NCI-H510A treated with DMSO at 0.1 percent for 48 hours (cell line): ENCODE measurements at regions not wholly inside any gene's neighbourhood (a gene's known extent, or its start where the extent isn't known, plus 50 kb on each side); places are given as distances from the start of the nearest gene placed in this dataset.
A peak's percentile ranks its signal among the peaks of the same experiment; 100 is the strongest.

Source experiments
- DNase-seq: peaks from one replicate; lab custom pipeline; 2025; lab: John Stamatoyannopoulos, UW

DNA sequence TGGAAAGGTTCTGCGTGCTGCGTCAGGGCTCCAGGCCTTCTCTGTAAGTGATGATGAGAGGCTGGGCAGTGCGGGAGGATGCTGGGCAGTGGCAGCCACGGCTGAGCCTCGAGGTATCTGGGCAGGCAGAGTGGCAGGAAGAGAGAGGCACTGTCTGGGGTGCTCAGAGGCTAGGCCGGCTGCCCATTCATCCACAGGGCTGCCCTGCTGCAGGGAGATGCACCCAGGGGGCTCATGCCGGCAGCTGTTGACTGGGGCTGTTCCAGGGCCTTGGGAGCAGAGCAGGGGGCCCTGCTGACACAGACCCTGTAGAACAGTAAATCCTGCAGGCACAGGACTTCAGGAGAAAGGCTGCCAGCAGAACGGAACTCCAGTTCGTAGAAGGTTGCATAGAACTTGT, 88.8 kb downstream of the BOD1 start:
- no peak for DNase-seq

DNA sequence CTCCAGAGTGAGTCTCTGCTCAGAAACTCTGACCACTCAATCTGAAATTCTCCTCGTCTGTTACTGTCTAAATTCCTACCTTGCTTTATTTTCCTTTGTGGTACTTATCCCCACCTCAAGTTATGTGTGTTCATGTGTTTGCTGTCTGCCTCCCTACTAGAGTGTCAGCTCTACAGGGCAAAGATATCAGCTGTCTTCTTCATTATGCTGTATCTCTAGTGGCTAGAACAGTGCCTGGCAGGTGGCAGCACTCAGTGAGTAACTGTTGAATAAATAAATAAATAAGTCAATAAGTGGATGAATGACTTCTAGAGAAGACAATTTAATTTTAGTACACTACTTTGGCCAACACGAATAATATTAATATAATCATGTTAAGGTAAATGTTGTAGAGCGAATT, 92.3 kb downstream of the BOD1 start:
- no peak for DNase-seq

DNA sequence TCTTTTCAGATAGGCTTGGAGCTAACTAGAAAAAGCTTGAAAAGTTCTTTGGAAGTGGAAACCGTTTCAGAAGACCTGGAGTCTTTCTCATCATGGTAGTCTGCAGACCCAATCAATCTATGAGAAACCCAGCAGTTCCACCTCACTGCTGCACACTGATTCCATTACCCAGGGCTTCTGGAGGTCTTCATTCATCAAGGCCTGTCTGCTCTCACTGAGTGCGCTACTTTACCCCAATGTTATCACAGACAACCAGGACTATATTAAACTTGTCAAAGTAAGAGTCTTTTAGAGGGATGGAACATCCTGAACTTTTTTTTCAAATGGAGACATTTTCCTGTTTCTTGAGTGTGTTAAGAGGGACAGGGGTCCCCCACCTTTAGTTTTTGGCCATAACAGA, 93.1 kb downstream of the BOD1 start:
- no peak for DNase-seq

DNA sequence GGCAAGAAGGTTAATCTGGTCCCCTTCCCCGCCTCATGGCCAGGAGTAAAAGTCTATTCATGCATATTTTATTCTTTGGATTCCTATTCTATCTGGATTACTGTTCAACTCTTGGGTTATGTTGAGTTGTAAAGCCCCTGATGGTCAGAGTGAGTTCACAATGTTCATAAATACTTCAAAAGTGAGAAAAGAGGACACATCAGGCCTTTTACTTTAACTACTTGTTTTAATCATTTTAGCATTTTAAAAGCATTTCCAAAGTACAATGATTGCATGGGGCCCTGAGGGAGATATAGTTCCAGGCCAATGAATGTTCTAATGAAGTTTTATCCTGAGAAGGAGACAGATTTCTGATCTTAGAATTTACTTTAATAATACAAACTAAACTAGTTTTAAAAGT, 93.9 kb downstream of the BOD1 start:
- no peak for DNase-seq

DNA sequence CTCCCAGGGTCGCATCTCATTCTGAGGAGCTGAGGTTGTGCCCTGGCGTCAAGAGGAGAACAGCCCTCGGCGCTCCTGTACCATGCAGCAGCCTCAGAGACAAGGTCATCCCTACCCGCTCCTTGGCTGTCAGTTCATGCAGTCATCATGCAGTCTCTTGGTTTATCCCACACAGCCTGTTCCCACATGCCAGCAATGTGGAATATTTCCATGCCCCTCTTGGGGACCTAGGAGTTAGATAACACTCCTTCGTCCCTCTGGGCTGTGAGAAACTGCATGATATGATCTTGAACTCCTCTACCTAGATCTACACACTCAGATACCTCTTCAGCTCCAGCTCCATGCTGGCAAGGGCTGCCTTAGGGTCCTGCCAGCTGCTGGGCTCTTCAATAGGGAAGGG, 97.6 kb downstream of the BOD1 start:
- no peak for DNase-seq

DNA sequence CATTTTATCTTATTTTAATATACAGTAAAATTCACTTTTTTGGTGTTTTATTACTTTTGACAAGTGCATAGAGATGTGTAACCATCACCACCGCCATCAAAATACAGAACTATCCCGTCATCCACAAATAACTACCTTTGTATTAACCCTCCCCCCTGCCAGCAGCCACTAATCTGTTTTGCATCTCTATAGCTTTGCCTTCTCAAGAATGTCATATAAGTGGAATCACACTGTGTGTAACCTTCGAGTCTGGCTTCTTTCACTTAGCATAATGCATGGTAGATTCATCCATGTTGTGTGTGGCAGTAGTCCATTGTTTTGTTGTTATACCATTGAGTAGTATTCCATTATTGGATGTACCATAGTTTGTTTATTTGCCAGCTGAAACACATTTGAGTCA, 98.8 kb downstream of the BOD1 start:
- DNase-seq: no peak

DNA sequence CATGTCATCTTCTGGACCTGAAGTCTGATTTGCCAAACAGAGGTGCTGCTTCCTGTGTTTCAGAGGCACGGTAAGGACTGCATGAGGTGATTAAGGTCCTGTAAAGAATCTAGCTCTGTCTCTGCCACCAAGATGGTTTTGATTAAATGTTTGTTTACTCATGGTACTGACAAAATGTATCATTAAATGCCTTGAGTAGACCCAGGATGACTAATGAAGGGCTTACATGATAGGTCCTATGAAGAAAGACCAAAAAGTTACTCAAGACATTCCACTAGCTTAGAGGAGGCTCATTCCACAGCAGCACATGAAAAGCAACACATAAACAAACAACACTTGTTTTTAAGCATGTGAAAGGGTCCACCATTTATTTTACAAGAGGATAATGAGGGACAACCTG, 100.9 kb downstream of the BOD1 start:
- no peak for DNase-seq

DNA sequence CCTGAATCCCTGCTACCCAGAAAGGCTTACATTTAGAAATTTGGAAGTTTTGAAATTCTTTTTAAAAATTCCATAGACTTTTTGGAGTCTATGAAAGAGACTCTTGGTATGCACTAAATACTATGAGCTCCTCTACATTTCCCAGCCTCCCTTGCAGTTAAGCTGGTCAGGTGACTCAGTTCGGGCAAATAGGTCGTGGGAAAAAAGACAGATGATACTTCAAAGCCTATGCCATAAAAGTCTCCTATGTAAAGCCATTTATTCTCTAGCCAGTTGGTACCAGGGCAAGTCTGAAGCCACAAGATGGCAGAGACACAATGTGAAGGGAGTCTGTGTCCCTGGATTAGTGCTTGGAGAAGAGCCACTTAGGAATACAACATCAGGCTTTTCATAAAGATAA, 101.8 kb downstream of the BOD1 start:
- DNase-seq: no peak

DNA sequence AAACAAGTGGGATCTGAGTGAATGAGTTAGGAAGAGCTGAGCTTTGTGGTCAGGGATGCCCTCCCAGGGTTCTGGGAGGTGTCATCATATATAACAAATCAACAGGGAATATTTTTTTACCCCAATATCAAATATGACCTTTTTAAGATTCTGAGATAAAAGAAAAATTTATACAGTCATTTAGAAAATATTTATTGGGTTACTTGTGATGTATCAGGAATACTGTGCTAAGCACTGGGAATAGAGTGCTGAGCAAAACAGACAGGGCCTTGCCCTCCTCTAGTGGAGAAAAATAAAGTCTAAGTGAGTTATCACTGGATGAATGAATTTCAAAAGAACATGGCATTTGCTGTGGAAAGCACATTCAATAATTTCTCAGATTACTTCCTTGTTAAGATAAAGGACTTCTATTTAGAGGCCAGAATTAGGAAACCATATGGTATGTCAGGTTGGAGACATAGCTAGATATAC, 102.9 kb downstream of the BOD1 start:
- no peak for DNase-seq

DNA sequence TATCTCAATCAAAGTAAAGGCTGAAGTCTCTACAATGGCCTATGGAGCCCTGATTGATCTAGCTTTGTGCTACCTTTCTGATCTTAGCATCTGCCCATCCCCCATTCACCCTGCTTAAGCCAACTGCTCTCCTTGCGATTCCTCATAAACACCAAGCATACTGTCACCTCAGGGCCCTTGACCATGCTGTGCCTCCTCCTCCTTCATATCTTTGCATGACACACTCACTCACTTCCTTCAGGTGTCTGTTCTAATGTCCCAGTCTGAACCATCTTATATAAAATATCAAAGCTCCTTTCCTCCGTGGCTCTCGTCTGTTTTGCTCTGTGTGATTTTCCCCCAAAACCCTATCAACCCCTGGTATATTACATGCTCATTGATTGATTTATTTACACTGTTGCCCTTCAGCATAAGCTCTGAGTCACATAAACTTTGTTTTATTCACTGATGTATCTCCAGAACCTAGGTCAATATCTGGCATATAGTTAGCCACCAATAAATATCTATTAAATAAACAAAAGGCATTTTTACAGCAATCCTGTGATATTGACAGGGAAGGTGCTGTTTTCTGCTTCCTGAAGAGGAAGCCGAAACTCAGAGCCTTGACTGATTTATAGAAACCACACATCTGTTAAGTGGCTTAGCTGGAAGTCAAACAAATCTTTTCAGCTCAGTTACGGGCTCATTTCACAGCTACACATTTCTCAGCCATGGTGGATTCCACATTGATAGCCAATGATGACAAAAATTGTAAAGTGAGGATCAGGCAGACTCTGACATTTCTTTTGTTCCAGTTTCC, 103.6 kb downstream of the BOD1 start:
- no peak for DNase-seq

DNA sequence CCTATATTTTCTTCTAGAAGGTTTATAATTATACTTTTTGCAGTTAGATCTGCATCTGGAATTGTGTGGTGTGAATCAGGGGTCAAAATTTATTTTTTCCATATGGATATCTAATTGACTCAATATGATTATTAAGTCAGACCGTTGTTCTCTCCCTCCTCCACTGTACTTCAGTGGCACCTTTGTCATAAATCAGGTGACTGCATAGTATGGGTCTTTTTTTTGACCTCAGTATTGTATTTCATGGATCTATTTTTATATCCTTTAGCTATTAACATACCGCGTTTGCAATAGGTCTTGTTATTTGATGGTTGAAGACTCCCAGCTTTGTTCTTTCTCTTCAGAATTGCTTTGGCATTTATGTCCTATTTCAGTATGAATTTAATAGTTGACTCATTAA, 107.4 kb downstream of the BOD1 start:
- DNase-seq: no peak

DNA sequence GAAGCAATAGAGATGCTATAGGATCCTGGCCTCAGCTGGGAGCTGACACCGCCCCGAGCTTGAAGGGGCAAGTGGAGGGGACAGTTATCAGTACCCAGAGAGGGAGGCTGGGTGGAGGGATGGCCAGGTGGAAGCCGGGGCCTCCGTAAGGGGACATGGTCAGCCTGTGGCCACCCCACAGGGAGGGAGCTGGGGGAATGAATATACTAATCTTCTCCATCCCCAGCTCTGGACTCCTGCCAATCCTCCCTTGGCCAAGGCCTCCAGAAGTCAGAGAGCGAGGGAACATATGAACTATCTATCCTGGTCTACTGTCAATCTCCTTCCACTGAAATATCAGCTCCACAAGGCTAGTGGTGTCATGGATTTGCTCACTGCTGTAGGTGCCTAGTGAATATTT, 109.3 kb downstream of the BOD1 start:
- no peak for DNase-seq

DNA sequence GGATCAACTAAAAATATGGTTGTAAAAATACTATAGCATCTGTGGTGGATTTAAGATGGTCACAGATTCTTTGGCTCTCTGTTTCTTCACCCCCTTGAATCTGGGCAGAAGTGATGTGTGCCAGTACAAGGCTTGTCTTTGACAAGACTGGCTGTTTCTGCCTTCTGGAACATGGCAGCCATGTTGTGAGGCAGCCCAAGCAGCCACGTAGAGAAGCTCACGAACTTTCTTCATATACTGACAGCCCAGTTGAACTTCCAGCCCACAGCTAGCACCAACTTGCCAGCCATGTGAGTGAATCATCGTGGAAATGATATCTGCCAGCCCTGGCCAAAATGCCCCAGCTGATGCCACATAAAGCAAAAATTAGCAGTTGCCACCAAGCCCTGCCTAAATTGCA, 110.8 kb downstream of the BOD1 start:
- no peak for DNase-seq

DNA sequence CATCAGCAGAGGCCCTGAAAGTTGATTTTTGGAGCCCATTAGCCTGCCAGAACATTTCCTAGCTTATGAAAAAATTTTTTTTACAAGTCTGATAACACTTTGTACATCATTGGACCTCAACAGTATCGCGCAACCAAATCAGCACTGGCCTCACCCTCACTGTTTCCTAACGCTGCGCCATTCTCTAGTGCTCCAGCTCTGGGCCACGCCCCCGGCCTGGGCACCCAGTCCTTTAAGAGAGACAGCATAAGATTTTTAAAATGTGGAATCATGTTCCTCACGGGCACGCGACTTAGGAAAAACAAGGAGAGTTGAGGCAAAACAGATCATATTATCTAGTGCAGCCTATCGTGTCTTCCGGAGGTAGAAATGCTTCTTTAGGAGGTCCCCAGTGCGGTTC, 114.5 kb downstream of the BOD1 start:
- no peak for DNase-seq

DNA sequence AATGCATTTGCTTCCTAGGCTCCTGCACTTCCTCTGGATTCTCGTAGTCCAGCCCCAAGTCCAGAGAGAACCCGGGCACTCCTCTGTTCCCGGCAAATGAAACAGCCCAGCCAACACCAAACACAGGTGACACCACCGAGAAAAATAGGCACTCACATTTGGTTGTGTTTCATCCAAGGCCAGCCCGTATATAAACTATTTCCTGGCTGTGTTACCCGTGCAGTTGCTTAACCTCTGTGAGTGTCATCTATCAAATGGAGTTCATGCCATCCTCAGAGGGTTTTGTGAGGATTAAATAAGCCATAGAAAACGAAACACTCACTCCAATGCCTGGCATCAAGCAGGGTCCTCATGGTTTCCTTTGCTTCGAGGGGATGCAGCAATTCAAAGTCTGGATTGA, 115.2 kb downstream of the BOD1 start:
- no peak for DNase-seq

DNA sequence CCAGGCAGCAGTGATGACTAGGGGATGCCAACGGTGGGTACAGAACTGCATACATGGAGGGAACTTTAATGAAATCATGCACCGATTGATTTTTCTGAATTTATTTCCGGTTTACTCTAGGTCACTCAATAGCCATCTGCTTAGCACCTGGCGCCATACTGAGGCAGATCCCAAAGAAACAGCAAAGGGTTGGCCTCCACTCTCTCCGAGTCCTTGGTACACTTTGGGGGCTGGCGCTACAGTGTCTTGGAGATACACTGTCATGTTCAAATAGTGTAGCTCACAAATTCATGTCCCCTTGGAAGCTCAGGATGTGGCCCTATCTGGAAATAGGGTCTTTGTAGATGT, 116.3 kb downstream of the BOD1 start:
- no peak for DNase-seq

DNA sequence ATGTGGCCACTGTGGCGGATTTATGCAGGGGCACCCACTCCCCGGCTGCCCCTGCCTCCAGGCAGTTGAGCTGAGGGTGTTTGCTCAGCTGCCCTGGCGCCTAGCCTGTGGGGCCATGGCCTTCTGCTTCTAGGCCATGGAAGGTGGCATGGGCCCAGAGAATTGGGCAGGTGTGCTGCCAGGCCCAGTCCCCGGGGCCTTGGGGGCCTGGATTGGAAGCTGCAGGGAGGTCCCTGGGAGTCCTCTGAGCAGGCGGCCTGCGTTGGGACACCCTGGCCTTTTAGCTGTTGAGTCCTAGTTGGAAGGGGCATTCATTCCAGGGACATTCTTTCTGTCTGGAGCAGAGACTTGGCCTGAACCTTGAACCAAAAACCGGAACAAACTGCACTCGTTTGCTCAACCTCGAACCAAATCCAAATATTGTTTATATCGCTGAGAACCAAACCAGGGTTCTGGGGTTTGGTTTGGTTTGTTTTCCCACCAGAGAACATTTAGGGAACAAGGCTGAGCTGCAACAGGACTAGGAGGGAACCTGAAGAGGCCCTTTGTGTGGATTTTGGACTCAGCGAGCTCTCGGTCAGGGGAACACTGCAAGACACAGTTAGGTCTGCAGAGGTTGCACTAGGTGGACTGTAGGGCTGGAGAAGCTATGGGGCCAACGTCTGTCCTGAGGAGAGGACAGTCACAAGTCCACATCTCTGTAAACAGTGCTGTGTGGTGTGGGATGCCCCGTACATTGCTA, 116.8 kb downstream of the BOD1 start:
- no peak for DNase-seq

DNA sequence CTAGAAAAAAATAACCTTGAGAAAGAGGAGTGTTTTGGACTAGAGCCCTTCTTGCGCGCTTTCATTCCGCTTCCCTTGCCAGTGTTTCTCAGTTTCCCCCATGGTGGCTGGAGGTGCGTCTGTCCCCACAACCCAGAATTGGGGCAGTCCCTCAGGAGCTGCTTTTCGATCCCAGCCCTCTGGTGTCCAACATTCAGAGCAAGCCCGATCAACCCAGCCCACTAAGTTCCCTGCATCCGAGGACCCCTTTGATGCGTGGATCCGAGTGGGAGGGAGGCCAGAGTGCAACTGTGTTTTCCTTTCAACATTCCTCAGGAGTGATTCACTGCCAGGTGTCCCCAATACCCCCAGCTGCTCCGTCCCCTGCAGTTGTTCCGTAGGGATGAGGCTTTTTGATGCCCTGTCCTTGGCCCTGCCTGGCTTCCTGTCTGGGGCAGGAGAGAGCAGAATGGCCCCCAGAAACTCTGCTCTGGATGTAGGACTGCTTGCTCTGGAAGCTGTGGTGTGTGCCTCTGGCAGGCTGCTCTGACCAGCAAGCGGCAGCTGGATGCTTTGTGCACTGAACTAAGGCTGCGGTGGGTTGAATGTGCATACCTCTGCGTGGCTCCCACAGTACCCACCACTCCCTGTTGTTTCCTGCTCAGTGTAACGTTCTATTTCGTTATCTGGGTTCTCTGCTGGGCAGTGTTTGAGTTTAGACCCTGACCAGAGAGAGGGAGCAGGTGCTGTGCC, 117.5 kb downstream of the BOD1 start:
- DNase-seq: peak; percentile 13

DNA sequence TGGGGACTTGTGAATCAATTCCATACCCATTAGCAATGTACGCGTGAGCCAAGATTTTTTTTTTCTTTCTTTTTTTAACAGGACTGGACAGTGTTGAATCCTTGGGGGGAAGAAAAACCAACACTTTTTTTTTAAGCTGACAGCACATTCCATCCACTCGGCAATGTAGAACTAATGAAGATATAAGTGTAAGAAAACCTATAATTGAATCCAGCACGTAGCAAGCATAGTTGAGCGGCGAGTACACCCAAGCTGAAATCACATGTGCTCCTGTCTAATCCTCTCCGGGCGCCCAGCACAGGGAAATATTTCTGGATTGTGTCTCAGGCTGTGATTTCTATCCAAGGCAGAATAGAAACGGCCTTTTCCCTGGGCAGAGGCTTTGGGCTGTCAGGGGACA, 118.2 kb downstream of the BOD1 start:
- no peak for DNase-seq

DNA sequence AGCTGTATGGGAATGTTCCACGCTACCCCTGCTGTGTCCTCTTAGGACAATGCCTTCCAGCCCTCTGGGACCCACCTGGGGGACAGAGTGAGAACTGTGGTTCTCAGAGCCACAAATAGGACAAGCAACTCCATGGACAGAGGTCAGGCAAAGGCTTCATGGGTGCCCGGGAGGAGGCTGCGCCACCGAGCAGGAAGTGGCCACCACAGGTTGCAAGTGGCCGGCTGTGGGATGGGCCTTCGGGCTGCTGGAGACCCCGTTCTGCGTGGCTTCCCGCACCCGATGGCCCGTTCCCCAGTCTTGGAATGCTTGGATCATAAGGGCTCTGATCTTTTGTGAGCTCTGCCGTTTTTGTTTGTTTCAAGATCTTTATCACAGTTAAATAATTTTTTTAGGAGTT, 118.8 kb downstream of the BOD1 start:
- DNase-seq: no peak

DNA sequence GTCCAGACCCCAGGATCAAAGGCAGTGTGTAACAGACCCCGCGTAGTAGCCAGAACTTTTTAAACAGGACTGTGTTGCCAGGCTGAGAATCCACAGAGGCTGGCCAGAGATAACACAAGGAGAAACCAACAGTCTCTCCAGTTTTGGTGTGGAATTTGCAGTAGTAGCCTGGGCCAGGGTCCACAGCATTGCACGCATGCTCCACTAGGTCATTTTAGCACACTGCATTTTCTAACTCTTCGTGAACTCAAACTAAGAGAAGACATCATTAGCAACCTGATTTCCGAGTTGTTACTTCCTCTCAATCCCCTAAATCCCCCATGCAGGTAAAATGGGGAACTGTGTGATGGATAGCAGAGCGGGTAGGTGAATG, 119.6 kb downstream of the BOD1 start:
- no peak for DNase-seq

DNA sequence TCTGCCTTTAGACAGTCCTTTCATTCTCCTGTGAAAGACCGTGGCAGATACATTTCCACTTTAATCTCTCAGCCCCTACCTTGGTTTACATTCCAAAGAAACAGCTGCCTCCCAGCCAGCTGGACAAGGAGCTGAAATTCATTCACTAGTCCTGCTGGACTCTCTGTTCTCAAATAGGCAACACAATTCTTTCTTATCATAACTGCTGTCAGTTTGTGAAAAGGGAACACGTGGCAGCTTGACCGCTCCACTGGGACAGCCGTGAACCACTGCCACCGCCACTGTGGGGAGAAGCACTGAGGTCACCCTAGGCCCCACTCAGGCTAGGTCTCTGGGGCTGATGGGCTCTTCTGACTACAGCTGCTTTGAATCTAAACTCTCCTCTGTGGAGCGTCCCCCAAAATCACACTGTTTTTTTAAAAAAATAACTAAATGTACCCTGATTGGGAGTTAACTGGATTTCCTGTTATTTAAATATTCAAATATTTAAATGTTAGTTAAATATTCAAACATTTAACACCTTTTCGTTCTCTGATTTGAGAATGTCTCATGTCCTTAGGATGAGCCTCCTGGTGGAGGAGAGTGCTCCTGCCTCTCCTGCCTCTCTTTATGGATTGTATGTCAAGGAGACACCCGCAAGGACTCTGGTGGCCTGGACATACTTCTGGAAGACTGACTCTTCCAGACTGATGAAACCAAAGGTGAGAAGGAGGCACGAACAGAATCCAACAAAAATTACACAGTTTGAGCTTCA, 120.1 kb downstream of the BOD1 start:
- DNase-seq: no peak
